HepG2 (cell line): ENCODE measurements at regions not wholly inside any gene's neighbourhood (a gene's known extent, or its start where the extent isn't known, plus 50 kb on each side); places are given as distances from the start of the nearest gene placed in this dataset.
A peak's percentile ranks its signal among the peaks of the same experiment; 100 is the strongest.

Experiments
- ATAC-seq: fragments of 200-7000 bp; cut with Tn5 transposase; 3 replicates; pipeline ENCODE4 v1.9.1; 2020; ENCODE audit warnings: mild to moderate bottlenecking, moderate library complexity
- BruUV-seq: library from RNA; stranded (reverse); fragments of 400-500 nt; replicated peaks from 2 replicates; lab custom pipeline; 2021; lab: Mats Ljungman, UMichigan
- CTCF ChIA-PET: fragments of 300-600 bp; formaldehyde crosslinking; extraction: SDS; loops from one replicate; lab custom pipeline; 2021; ENCODE audit warnings: low total read pairs, inconsistent platforms, low intra/inter-chr PET ratio; lab: Yijun Ruan, JAX
- POLR2A ChIA-PET: fragments of 350-600 bp; sonication (Branson Sonifier 250); formaldehyde crosslinking; loops from one replicate; lab custom pipeline; 2020; ENCODE audit warnings: antibody characterized with exemption, inconsistent platforms; lab: Yijun Ruan, JAX
- DNase-seq: peaks from one replicate; pipeline ENCODE4 v3.0.0-alpha.2; 2015; ENCODE audit warnings: low spot score
- FAIRE-seq: peaks from 3 replicates; lab custom pipeline; 2011; peaks lifted over from hg19 to GRCh38; lab: Jason Lieb, UNC
- H2AFZ ChIP-seq: one replicate; pipeline ENCODE4 v1.6.1; 2011; ENCODE audit warnings: low read length, inconsistent platforms
- H3K27ac ChIP-seq: fragments of 300-600 bp; 3 replicates; pipeline ENCODE4 v1.8.0; 2011; ENCODE audit warnings: mixed run types, mild to moderate bottlenecking, mixed read lengths, low read length, inconsistent platforms; ENCODE audit not compliant: insufficient read depth; ENCODE audit errors: extremely low read length
- H3K27me3 ChIP-seq, 2 experiments: fragments of 200-600 bp in 1 of 2; 2 replicates in 1 of 2; 3 replicates in 1 of 2; pipeline versions ENCODE4 v1.6.0 to v1.8.0; 2011; ENCODE audit warnings: low read length in 2 of 2, mild to moderate bottlenecking in 2 of 2, moderate library complexity in 2 of 2, inconsistent platforms in 1 of 2; ENCODE audit not compliant: insufficient read depth in 2 of 2, control insufficient read depth in 1 of 2
- H3K36me3 ChIP-seq, 2 experiments: fragments of 200-600 bp in 1 of 2; replicated peaks in 1 of 2; 2 replicates in 1 of 2; 3 replicates in 1 of 2; pipeline versions ENCODE4 v1.5.1 to v1.8.0; 2011; ENCODE audit warnings: low read length in 2 of 2, inconsistent platforms in 1 of 2; ENCODE audit not compliant: insufficient read depth in 2 of 2, control insufficient read depth in 1 of 2
- H3K4me1 ChIP-seq: 2 replicates; pipeline ENCODE4 v1.5.1; 2012; ENCODE audit warnings: low read length, inconsistent platforms; ENCODE audit not compliant: insufficient read depth
- H3K4me2 ChIP-seq: 2 replicates; pipeline ENCODE4 v1.6.0; 2011; ENCODE audit warnings: low read depth, low read length, inconsistent platforms
- H3K4me3 ChIP-seq, 3 experiments: fragments of 200-600 bp in 1 of 3; sonication (generic), shearing (Covaris generic) in 1 of 3; replicated peaks in 1 of 3; 2 replicates each; pipeline ENCODE4 v1.5.1; 2011 to 2016; ENCODE audit warnings: low read length in 3 of 3, inconsistent platforms in 2 of 3, low read depth in 2 of 3, mild to moderate bottlenecking in 2 of 3, control low read depth in 1 of 3, mixed read lengths in 1 of 3; ENCODE audit not compliant: insufficient read depth in 1 of 3
- H3K79me2 ChIP-seq: one replicate; pipeline ENCODE4 v1.6.1; 2011; ENCODE audit warnings: low read length, inconsistent platforms; ENCODE audit not compliant: insufficient read depth
- H3K9ac ChIP-seq: 2 replicates; pipeline ENCODE4 v1.6.0; 2011; ENCODE audit warnings: mild to moderate bottlenecking, low read depth, low read length, inconsistent platforms; ENCODE audit not compliant: insufficient read depth
- H3K9me3 ChIP-seq: 2 replicates; pipeline ENCODE4 v1.5.1; 2012; ENCODE audit warnings: mild to moderate bottlenecking, low read length
- H4K20me1 ChIP-seq: 2 replicates; pipeline ENCODE4 v1.6.0; 2011; ENCODE audit warnings: inconsistent platforms, mild to moderate bottlenecking, low read length, moderate library complexity; ENCODE audit not compliant: insufficient read depth
- ERF ChIP-seq: IDR thresholded peaks from 2 replicates; pipeline ENCODE4 v1.6.1; 2018; ENCODE audit warnings: missing biosample characterization, missing genetic modification reagents
- KDM2A ChIP-seq: sonication (generic); formaldehyde crosslinking; IDR thresholded peaks from 2 replicates; pipeline ENCODE4 v1.4.0; 2020; ENCODE audit warnings: low read depth, missing genetic modification reagents, borderline replicate concordance
- MYPOP ChIP-seq: sonication (generic); formaldehyde crosslinking; IDR thresholded peaks from 2 replicates; pipeline ENCODE4 v1.8.1; 2023; ENCODE audit warnings: mild to moderate bottlenecking, moderate library complexity, missing genetic modification reagents
- NBN ChIP-seq: fragments of 450-650 bp; conservative IDR thresholded peaks from 2 replicates; pipeline ENCODE4 v1.6.1; 2017
- SRY ChIP-seq: sonication (generic); formaldehyde crosslinking; IDR thresholded peaks from 2 replicates; pipeline ENCODE4 v1.8.0; 2022; ENCODE audit warnings: mild to moderate bottlenecking, missing genetic modification reagents
- ZHX2 ChIP-seq, 2 experiments: sonication (generic) in 1 of 2; formaldehyde crosslinking in 1 of 2; IDR thresholded peaks; 2 replicates each; pipeline versions ENCODE4 v1.6.1 to v1.9.0; 2014 to 2022; ENCODE audit warnings: antibody characterized with exemption in 1 of 2, borderline replicate concordance in 1 of 2, inconsistent platforms in 1 of 2, low read depth in 1 of 2, missing genetic modification reagents in 1 of 2
- ZNF138 ChIP-seq: sonication (generic); formaldehyde crosslinking; IDR thresholded peaks from 2 replicates; pipeline ENCODE4 v1.5.0; 2020; ENCODE audit warnings: mild to moderate bottlenecking, low read depth, missing genetic modification reagents
- WGBS: methylation state at CpG from one replicate; pipeline ENCODE4 v1.1.6; 2017; ENCODE audit warnings: low lambda C conversion rate; 5-methylcytosine and 5-hydroxymethylcytosine counted together
- in situ Hi-C: cut with HindIII; loops from 2 replicates; pipeline ENCODE4 v1.10.0; 2017; ENCODE audit warnings: low pct_unique_long_range_greater_than_20kb; ENCODE audit not compliant: extremely low pct_ligation_motif_present
- intact Hi-C: fragments of 100-400 bp; cut with micrococcal nuclease; formaldehyde crosslinking; loops from one replicate; pipeline ENCODE4 v1.10.0; 2022; ENCODE audit not compliant: unreplicated experiment

DNA sequence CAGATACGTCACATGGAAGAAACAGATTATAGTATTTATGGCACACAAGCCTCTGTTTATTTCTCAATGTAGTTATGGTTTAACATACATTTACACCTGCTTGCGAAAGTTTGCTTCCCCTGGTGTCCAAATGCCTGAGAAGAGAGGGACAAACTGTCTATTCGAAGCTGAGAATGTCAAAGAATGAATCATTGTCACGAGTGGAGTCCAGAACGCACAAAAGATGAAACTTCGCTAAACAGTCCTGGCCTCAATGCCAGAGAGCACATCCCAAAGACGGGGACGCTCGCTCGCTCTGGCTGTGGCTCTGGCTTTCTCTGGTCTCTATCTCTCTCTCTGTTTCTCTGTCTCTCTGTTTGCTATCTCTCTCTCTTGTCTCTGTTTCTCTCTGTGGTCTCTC, 298.8 kb downstream of the FOXL1 start (continued):
- no peak for TF ChIP-seq ZHX2 (IDR thresholded peaks at IDR 0.05; ENCODE audit: low read depth)
- no peak for TF ChIP-seq ZHX2 (CRISPR knock-in tag; IDR thresholded peaks at IDR 0.05; ENCODE audit: borderline replicate concordance)
- no peak for TF ChIP-seq ERF (CRISPR knock-in tag)
- no peak for TF ChIP-seq ZNF138 (CRISPR knock-in tag)
- no peak for TF ChIP-seq SRY (CRISPR knock-in tag)

- CTCF ChIA-PET = no interaction called here
These were observed 299.5 kb downstream of the FOXL1 start for GRCh38 chr16:86877835-86878234.

More at GRCh38 chr16:86877835-86878234, 299.5 kb downstream of the FOXL1 start:
- Histone ChIP-seq H3K36me3 (no peaks in the 10 kb centered on the region), H3K9me3 (no peaks in the 10 kb centered on the region), H4K20me1 (no peaks in the 10 kb centered on the region), H3K79me2 (no peaks in the 10 kb centered on the region), H3K4me3 (no peak overlapping the region), H2AFZ (no peak overlapping the region), H3K27ac (no peak overlapping the region), H3K4me2 (no peak overlapping the region), H3K4me1 (no peaks in the 10 kb centered on the region), H3K9ac (no peak overlapping the region), H3K27me3 (peaks cover 0 to 50% of the 10 kb centered on the region in 2 experiments; a peak in 3 of 5 replicates)
- in situ Hi-C loops (loop anchor here (10.0 kb wide), 1 partner anchor 313 kb away; the partner anchor contains the start of gene FOXC2), intact Hi-C loops (no loop called here)
- DNase-seq (no peak), FAIRE-seq (no peak), ATAC-seq (no peak)
- POLR2A ChIA-PET = no interaction called here
- no TSS peak for BruUV-seq
- TF ChIP-seq MYPOP = no peak
- peak; percentile 82; the same call in 1 of the 2 replicates for TF ChIP-seq NBN
- no peak for TF ChIP-seq KDM2A
- 19% methylated on average over 2 of the region's 2 CpGs for WGBS
